BE2C (cell line): ENCODE measurements at regions not wholly inside any gene's neighbourhood (a gene's known extent, or its start where the extent isn't known, plus 50 kb on each side); places are given as distances from the start of the nearest gene placed in this dataset.

Experiments
- DNase-seq: peaks from one replicate; pipeline ENCODE4 v3.0.0-alpha.2; 2020
- H3K27me3 ChIP-seq: fragments of 250-450 bp; sonication (Bioruptor Pico); 2 replicates; pipeline ENCODE4 v1.5.1; 2020; ENCODE audit warnings: mild to moderate bottlenecking
- H3K36me3 ChIP-seq: fragments of 250-450 bp; sonication (Bioruptor Pico); 2 replicates; pipeline ENCODE4 v1.5.1; 2020; ENCODE audit warnings: mild to moderate bottlenecking
- H3K4me1 ChIP-seq: fragments of 250-450 bp; sonication (Bioruptor Pico); 2 replicates; pipeline ENCODE4 v1.5.1; 2020
- H3K4me3 ChIP-seq: 2 replicates; pipeline ENCODE4 v1.5.1; 2011; ENCODE audit warnings: low read depth, low read length
- H3K9me3 ChIP-seq: fragments of 250-450 bp; sonication (Bioruptor Pico); 2 replicates; pipeline ENCODE4 v1.5.1; 2020
- TF ChIP-seq, protein P1 (sequence below): IDR thresholded peaks from 2 replicates; pipeline ENCODE4 v1.5.1; 2012; ENCODE audit warnings: mild to moderate bottlenecking, low read depth, low read length

- Histone ChIP-seq H3K4me1 (no peaks in the 10 kb centered on the region), H3K36me3 (no peaks in the 10 kb centered on the region), H3K9me3 (no peaks in the 10 kb centered on the region), H3K27me3 (peaks cover 3% of the 10 kb centered on the region; the same call in 1 of the 2 replicates), H3K4me3 (no peak overlapping the region)
- TF ChIP-seq, protein P1, sequence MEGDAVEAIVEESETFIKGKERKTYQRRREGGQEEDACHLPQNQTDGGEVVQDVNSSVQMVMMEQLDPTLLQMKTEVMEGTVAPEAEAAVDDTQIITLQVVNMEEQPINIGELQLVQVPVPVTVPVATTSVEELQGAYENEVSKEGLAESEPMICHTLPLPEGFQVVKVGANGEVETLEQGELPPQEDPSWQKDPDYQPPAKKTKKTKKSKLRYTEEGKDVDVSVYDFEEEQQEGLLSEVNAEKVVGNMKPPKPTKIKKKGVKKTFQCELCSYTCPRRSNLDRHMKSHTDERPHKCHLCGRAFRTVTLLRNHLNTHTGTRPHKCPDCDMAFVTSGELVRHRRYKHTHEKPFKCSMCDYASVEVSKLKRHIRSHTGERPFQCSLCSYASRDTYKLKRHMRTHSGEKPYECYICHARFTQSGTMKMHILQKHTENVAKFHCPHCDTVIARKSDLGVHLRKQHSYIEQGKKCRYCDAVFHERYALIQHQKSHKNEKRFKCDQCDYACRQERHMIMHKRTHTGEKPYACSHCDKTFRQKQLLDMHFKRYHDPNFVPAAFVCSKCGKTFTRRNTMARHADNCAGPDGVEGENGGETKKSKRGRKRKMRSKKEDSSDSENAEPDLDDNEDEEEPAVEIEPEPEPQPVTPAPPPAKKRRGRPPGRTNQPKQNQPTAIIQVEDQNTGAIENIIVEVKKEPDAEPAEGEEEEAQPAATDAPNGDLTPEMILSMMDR = no peak
- DNase-seq = no peak
These were observed 51.9 kb upstream of the NEK6 start for GRCh38 chr9:124205686-124206352.

GRCh38 chr9:124206391-124206790, 51.4 kb upstream of the NEK6 start:
- Histone ChIP-seq H3K4me3 (no peak overlapping the region), H3K27me3 (peaks cover 3% of the 10 kb centered on the region; the same call in 1 of the 2 replicates), H3K9me3 (no peaks in the 10 kb centered on the region), H3K4me1 (no peaks in the 10 kb centered on the region), H3K36me3 (no peaks in the 10 kb centered on the region)
- DNase-seq = no peak
- TF ChIP-seq, protein P1 = no peak
